HepG2 (cell line): ENCODE measurements at regions not wholly inside any gene's neighbourhood (a gene's known extent, or its start where the extent isn't known, plus 50 kb on each side); places are given as distances from the start of the nearest gene placed in this dataset.

Experiments used
- ATAC-seq: fragments of 200-7000 bp; cut with Tn5 transposase; 3 replicates; pipeline ENCODE4 v1.9.1; 2020; ENCODE audit warnings: mild to moderate bottlenecking, moderate library complexity
- BruUV-seq: library from RNA; stranded (reverse); fragments of 400-500 nt; replicated peaks from 2 replicates; lab custom pipeline; 2021; lab: Mats Ljungman, UMichigan
- CTCF ChIA-PET: fragments of 300-600 bp; formaldehyde crosslinking; extraction: SDS; loops from one replicate; lab custom pipeline; 2021; ENCODE audit warnings: low total read pairs, inconsistent platforms, low intra/inter-chr PET ratio; lab: Yijun Ruan, JAX
- POLR2A ChIA-PET: fragments of 350-600 bp; sonication (Branson Sonifier 250); formaldehyde crosslinking; loops from one replicate; lab custom pipeline; 2020; ENCODE audit warnings: antibody characterized with exemption, inconsistent platforms; lab: Yijun Ruan, JAX
- DNase-seq: peaks from one replicate; pipeline ENCODE4 v3.0.0-alpha.2; 2015; ENCODE audit warnings: low spot score
- FAIRE-seq: peaks from 3 replicates; lab custom pipeline; 2011; peaks lifted over from hg19 to GRCh38; lab: Jason Lieb, UNC
- H2AFZ ChIP-seq: one replicate; pipeline ENCODE4 v1.6.1; 2011; ENCODE audit warnings: low read length, inconsistent platforms
- H3K27ac ChIP-seq: fragments of 300-600 bp; 3 replicates; pipeline ENCODE4 v1.8.0; 2011; ENCODE audit warnings: mixed run types, mild to moderate bottlenecking, mixed read lengths, low read length, inconsistent platforms; ENCODE audit not compliant: insufficient read depth; ENCODE audit errors: extremely low read length
- H3K27me3 ChIP-seq, 2 experiments: fragments of 200-600 bp in 1 of 2; 2 replicates in 1 of 2; 3 replicates in 1 of 2; pipeline versions ENCODE4 v1.6.0 to v1.8.0; 2011; ENCODE audit warnings: low read length in 2 of 2, mild to moderate bottlenecking in 2 of 2, moderate library complexity in 2 of 2, inconsistent platforms in 1 of 2; ENCODE audit not compliant: insufficient read depth in 2 of 2, control insufficient read depth in 1 of 2
- H3K36me3 ChIP-seq, 2 experiments: fragments of 200-600 bp in 1 of 2; replicated peaks in 1 of 2; 2 replicates in 1 of 2; 3 replicates in 1 of 2; pipeline versions ENCODE4 v1.5.1 to v1.8.0; 2011; ENCODE audit warnings: low read length in 2 of 2, inconsistent platforms in 1 of 2; ENCODE audit not compliant: insufficient read depth in 2 of 2, control insufficient read depth in 1 of 2
- H3K4me1 ChIP-seq: 2 replicates; pipeline ENCODE4 v1.5.1; 2012; ENCODE audit warnings: low read length, inconsistent platforms; ENCODE audit not compliant: insufficient read depth
- H3K4me2 ChIP-seq: 2 replicates; pipeline ENCODE4 v1.6.0; 2011; ENCODE audit warnings: low read depth, low read length, inconsistent platforms
- H3K4me3 ChIP-seq, 3 experiments: fragments of 200-600 bp in 1 of 3; sonication (generic), shearing (Covaris generic) in 1 of 3; replicated peaks in 1 of 3; 2 replicates each; pipeline ENCODE4 v1.5.1; 2011 to 2016; ENCODE audit warnings: low read length in 3 of 3, inconsistent platforms in 2 of 3, low read depth in 2 of 3, mild to moderate bottlenecking in 2 of 3, control low read depth in 1 of 3, mixed read lengths in 1 of 3; ENCODE audit not compliant: insufficient read depth in 1 of 3
- H3K79me2 ChIP-seq: one replicate; pipeline ENCODE4 v1.6.1; 2011; ENCODE audit warnings: low read length, inconsistent platforms; ENCODE audit not compliant: insufficient read depth
- H3K9ac ChIP-seq: 2 replicates; pipeline ENCODE4 v1.6.0; 2011; ENCODE audit warnings: mild to moderate bottlenecking, low read depth, low read length, inconsistent platforms; ENCODE audit not compliant: insufficient read depth
- H3K9me3 ChIP-seq: 2 replicates; pipeline ENCODE4 v1.5.1; 2012; ENCODE audit warnings: mild to moderate bottlenecking, low read length
- H4K20me1 ChIP-seq: 2 replicates; pipeline ENCODE4 v1.6.0; 2011; ENCODE audit warnings: inconsistent platforms, mild to moderate bottlenecking, low read length, moderate library complexity; ENCODE audit not compliant: insufficient read depth
- CHD2 ChIP-seq: IDR thresholded peaks from 2 replicates; pipeline ENCODE4 v1.6.1; 2011; ENCODE audit warnings: low read depth, low read length, improper control_type of control experiment
- ESRRA ChIP-seq: sonication (generic); formaldehyde crosslinking; IDR thresholded peaks from 2 replicates; pipeline ENCODE4 v1.5.1; 2020; ENCODE audit warnings: mild to moderate bottlenecking, low read depth, missing genetic modification reagents
- HNRNPLL ChIP-seq: fragments of 200-400 bp; formaldehyde crosslinking; IDR thresholded peaks from 2 replicates; pipeline ENCODE4 v1.6.1; 2017; ENCODE audit warnings: mild to moderate bottlenecking, low read depth, low read length; ENCODE audit not compliant: poor library complexity, severe bottlenecking
- RCOR2 ChIP-seq: IDR thresholded peaks from 2 replicates; pipeline ENCODE4 v1.6.1; 2016; ENCODE audit warnings: missing biosample characterization, missing genetic modification reagents
- ZFP37 ChIP-seq: sonication (generic); formaldehyde crosslinking; IDR thresholded peaks from 2 replicates; pipeline ENCODE4 v1.4.0; 2020; ENCODE audit warnings: missing genetic modification reagents, borderline replicate concordance
- ZNF619 ChIP-seq: sonication (generic); formaldehyde crosslinking; IDR thresholded peaks from 2 replicates; pipeline ENCODE4 v1.4.0; 2020; ENCODE audit warnings: mild to moderate bottlenecking, missing genetic modification reagents
- ZNF639 ChIP-seq: conservative IDR thresholded peaks from 2 replicates; pipeline ENCODE4 v1.6.1; 2018; ENCODE audit warnings: missing genetic modification reagents
- ZNF768 ChIP-seq: sonication (generic); formaldehyde crosslinking; IDR thresholded peaks from 2 replicates; pipeline ENCODE4 v1.4.0; 2020; ENCODE audit warnings: missing genetic modification reagents
- WGBS: methylation state at CpG from one replicate; pipeline ENCODE4 v1.1.6; 2017; ENCODE audit warnings: low lambda C conversion rate; 5-methylcytosine and 5-hydroxymethylcytosine counted together
- in situ Hi-C: cut with HindIII; loops from 2 replicates; pipeline ENCODE4 v1.10.0; 2017; ENCODE audit warnings: low pct_unique_long_range_greater_than_20kb; ENCODE audit not compliant: extremely low pct_ligation_motif_present
- intact Hi-C: fragments of 100-400 bp; cut with micrococcal nuclease; formaldehyde crosslinking; loops from one replicate; pipeline ENCODE4 v1.10.0; 2022; ENCODE audit not compliant: unreplicated experiment

GRCh38 chr16:87150681-87151280 is 166.4 kb downstream of the C16orf95 start:
- FAIRE-seq (no peak), ATAC-seq (no peak), DNase-seq (no peak)
- no peak overlapping the region for H3K9ac ChIP-seq
- no peak overlapping the region for H3K4me3 ChIP-seq
- no peaks in the 10 kb centered on the region for H3K79me2 ChIP-seq
- H3K4me1 ChIP-seq = no peaks in the 10 kb centered on the region
- CTCF ChIA-PET = no interaction called here
- H3K4me2 ChIP-seq = no peak overlapping the region
- in situ Hi-C loops (no loop called here), intact Hi-C loops (no loop called here)
- H4K20me1 ChIP-seq = no peaks in the 10 kb centered on the region
- TF ChIP-seq ZNF619 (CRISPR knock-in tag) (no peak), ZNF639 (CRISPR knock-in tag) (no peak), ZFP37 (no peak), HNRNPLL (no peak), ESRRA (CRISPR knock-in tag) (no peak), ZNF768 (CRISPR knock-in tag) (peak; percentile 37), CHD2 (no peak), RCOR2 (CRISPR knock-in tag) (no peak)
- H2AFZ ChIP-seq = no peak overlapping the region
- POLR2A ChIA-PET = no interaction called here
- 0 out of 2 replicates have a peak, but pooled peaks cover 3% of the 10 kb centered on the region for H3K9me3 ChIP-seq
- H3K27me3 ChIP-seq = 0 out of 5 replicates have a peak, but pooled peaks cover 0 to 5% of the 10 kb centered on the region in 2 experiments
- WGBS = 85% methylated on average over 3 of the region's 4 CpGs
- H3K27ac ChIP-seq = no peak overlapping the region
- BruUV-seq = no TSS peak
- H3K36me3 ChIP-seq = no peaks in the 10 kb centered on the region
